Right renal cortex interstitium (tissue), 3 donors: ENCODE measurements at regions not wholly inside any gene's neighbourhood (a gene's known extent, or its start where the extent isn't known, plus 50 kb on each side); places are given as distances from the start of the nearest gene placed in this dataset.
A peak's percentile ranks its signal among the peaks of the same experiment; 100 is the strongest.

ENCODE experiments used
- DNase-seq, 3 donors: peaks; one replicate each; pipeline ENCODE4 v3.0.0-alpha.2; 2013; ENCODE audit warnings: low read depth in 3 of 3, low spot score in 2 of 3

DNA sequence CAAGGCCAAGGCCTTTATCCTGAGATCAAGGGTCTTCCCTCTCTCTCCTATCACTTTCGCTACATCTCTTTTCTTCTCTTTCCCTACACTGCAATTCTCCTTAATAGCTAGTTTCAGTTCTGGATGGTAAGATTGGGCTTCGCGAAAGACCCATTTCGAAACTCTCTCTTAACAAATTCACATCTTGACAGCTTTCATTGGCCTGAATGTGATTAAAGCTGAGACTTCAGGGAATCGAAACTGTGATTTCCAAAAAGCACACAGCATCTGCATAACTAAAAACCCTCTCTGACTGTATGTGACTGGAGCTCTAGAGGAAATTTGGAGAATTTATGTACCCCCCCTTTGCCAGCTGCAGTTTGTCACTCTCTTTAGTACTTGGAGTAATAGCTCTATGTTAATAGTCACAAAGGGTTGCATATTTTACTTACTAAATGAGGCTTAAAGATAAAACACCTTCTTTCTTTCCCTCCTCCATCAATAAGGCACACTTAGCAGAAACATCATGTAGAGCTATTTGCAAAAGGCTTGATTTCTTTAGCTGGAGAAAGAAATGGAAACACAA is 105.3 kb upstream of the FAM20A start:
- peak in 1 of 3 donors; percentile 41 for DNase-seq

DNA sequence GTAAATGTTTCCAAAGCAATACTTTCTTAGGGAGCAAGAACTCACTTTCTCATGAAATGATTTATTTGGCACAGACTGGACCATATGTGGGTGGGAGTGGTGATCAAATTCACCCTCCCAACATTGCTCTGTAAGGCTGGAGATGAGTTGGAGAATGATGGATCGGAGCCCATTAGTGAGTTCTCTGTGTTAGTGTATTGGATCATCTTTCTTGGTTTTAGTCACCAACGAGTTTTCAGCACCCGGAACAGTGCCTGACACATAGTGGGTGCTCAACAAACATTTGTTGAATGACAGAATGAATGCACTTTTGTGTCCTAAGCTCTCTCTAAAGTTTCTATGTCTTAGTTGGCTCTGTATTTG is 104.5 kb upstream of the FAM20A start:
- DNase-seq = no peak

DNA sequence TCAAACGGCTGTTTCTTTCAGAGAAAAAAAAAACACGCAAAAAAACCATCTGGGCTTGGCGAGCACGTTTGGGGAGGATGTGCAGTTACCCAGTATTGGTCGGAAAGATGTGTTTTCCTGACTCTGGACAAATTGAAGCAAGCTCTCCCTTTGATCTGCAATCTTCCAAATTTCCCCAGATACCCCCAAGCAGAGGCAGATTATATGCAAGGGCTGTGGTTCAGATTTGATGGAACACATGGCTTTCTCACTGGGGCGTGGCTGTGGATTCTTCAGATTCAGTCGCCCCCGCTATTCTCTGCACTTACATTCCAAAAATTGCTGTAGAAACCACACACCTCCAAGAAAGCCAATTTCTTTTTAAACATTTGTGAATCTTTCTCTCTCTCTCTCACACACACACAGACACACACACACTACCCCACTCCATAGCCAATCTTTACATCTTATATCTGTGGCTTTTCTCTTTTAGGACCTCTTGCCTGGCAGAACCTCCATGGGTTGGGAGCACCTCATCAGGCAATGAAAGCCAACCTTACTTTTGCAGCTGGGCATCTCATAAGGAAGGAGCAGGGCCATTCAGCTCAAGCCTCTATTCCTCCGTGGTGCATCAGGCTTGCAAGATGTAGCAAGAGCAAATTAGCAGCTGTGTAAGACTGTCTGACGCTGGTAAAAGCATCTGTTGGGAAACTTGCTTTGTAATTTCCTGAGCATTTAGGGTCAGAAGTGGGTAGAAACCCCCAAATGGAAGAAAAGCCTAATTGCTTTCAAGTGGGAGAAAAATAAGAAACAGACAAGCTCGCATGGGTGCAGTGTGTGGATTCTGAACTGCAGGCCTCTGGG is 103.9 kb upstream of the FAM20A start:
- no peak for DNase-seq

DNA sequence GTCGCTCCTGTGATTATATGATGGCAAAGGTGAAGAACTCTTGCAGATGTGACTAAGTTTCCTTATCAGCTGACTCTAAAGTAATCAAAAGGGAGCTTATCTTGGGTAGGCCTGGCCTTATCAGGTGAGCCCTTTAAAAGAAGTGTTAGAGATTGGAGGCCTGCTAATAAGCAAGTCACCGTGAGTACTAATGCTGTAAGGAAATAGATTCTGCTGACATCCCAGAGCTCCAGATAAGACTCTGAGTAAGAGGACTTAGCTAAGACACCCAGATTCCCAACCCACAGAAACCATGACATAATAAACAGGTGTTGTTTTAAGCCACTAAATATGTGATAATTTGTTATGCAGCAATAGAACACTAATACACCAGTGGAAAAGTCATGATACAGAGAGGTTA is 99.9 kb upstream of the FAM20A start:
- no peak for DNase-seq

DNA sequence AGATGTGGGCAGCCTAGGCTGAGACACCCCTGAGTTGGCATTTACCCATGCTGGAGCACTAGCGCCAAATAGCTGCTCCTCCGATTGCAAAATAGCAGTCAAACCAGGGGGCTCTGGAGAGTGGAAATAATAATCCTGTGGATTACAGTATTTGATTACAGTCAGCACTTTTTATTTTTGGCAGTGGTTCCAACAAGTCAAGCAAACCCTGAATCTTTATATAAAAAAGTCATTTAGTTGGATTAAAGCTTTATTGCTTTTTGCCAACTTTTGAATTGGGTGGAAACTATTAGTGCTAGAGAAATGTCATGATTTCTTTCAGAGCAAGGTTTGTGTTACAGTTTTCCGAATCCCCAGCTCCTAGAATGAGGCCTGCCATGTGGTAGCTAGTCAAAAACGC is 99.3 kb upstream of the FAM20A start:
- no peak for DNase-seq

DNA sequence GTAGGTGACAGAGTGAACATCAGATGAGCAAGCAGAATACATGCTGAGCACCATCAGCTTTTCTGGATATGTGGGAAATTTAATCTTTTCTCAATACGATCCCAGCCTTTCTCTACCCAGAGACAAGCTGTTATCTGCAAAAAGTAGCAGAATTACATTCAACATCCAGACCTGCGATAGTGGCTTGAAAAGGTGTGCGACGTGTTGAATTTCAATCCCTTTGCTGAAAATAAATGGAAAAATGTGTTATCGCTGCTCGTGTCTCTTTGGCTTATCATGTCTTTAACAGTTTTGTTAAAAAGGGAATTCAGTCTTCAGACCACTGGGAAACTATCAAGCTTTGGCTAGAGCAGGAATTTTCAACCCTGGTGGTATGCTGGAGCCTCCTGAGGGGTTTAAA is 98.8 kb upstream of the FAM20A start:
- DNase-seq = no peak

DNA sequence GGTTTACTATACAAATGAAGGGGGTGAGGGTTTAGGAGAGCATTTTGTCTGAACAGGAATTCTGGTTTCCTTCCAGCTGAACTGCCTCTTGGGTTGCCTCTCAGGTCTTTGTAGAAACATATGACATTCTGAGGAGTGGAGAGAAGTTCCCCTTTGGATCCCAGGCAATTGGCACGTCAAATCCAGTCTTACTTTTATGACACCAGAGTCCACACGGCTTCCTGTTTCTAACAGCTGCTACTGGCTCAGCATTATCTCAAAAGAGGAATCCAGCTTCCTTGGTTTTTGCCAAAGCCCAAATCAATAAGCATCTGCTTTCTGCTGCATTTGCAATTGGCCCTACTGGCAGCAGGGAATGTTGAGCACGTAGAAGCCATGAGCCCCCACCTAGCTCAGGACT is 97.6 kb upstream of the FAM20A start:
- no peak for DNase-seq

DNA sequence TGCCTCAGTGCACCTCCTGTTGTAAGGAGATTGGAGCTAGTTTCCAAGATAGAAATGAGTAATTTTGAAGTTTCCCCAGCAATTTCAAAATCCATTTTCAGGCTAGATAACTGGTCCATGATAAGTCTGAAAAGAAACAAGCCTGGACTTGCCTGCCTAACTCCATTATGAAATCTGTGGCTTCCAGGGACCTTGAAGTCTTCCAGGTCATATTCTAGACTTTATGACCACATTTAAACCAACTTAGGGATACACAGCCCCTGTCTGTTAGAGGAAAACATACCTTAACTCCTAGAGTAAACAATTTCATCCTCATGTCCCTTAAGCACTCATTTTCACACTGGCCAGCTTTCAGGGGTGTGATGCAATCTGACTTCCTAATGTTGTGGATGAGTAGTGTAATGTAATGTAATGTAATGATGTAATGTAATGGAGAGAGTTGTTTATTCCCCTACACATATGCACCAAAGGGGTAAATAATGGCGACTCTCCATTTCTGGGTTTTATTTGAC is 96.7 kb upstream of the FAM20A start:
- no peak for DNase-seq

DNA sequence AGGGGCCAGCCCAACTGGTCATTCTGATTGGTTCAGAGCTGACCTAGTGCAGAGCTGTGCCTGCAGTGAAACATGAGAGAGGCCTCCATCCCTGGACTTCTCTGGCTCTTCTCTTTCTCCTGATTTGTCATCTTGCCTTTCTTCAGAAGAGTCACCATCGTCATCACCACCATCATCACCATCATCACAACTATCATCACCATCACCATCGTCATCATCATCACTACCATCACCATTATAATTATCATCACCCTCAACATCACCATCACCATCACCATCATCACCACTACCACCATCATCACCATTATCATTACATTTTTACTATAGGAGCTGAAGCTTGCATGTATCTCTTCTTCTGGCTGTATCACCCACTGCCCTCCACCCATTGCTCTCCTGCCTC is 94.5 kb upstream of the FAM20A start:
- DNase-seq = no peak

DNA sequence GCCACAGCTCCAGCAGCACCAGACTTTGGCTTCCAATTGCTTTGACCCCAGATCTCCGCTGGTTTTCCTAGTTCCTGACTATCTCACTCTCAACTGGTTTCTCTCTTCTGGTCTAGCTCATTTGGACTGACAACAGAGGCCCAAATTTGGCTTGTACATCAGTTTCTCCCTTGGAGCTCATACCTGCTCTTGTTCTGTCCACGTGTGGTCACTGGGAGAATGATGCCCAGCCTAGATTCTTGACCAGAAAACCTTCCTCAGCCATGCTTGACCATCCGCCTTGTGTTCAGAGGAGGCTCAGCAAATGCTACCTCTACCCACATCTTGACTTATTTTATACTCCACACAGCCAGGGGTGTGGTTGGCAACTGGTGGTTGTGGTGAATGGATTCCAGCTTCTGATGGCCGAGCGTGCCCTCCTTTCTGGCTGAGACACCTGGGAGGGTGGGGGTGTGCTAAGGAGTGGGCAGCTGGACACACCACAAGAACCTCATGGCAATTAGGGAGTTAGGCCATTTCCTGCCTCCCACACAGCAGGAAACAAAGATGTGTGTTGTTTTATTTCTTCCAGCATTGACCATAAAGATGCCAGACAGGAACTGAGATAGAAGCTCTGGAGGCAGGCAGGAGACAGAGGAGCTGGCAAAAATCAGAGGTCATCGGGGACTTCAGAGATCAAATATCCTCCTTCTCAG is 93.8 kb upstream of the FAM20A start:
- no peak for DNase-seq

DNA sequence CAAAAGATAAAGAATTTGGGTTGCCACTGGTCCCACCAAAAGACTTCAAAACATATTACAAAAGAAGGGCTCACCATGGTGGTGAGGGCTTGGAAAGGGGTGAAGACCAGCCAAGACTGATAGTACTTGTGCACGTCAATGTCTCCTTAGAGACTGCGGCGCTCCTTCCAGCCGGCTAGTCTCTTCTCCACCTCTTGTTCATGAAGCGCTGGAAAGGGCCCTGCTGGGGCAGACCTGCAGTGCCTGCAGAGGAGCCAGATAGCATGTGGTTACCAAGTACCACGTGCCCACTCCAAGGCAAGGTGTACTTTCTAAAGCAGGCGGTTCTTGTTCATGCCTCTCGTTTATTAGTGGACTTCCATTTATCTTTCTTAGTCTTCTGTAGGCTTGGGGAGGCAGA is 92.7 kb upstream of the FAM20A start:
- DNase-seq = no peak

DNA sequence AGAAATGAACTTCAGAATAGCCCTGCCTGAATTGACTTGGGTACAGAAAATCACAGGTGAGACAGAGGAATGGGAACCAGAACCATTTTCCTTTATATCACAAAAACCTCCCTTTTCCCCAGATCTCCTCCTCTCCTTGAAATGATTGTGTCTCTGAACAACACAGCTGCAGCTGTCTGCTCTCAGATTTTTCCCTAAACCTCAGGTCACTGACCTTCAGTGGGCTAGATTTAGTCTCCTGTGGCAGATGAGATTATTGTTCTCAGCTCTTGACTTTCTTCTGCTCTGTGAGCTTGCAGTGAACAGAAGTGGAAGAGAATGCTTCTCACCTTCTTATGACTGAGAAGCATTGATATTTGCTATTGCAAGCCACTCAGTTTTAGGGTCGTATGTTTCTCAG is 92.3 kb upstream of the FAM20A start:
- DNase-seq = no peak

DNA sequence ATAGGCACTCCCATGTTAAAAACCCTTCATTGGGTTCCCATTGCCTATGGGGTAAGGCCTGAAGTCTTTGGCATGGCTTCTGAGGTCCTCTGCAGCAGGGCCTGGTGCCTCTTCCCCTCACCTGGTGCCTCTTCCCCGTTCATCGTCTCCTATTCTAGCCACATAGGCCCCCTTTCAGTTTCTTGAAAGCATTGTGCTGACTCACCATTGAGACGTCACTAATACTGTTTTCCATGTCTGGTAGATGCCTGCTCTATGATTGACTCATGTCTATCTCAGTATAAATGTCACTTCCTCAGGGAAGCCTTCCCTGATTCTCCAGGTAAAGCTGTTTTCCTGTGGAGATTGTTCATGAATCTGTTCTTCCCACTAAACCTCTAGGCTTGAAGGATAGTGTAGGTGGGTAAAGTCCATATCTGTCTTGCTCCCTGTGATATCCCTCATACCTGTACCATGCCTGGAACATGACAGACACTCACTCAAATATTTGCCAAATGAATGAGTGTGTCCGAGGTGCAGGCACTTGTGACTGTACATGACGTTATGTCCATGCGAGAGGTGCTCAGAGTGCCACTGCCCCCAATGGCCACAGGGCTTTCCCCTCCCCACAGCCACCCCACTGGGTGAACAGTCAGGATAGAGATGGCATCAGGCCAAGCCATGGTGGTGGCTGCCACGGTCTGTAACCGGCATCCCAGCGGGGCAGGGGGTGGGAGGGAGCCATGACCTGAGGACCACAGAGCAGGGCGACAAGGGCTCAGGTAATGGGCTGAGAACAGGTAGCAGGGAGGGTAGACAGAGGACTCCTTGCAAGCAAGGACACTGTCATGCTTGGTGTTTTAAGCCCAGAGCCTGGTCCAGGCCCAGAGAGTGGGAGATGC is 85.2 kb upstream of the FAM20A start:
- DNase-seq = no peak

DNA sequence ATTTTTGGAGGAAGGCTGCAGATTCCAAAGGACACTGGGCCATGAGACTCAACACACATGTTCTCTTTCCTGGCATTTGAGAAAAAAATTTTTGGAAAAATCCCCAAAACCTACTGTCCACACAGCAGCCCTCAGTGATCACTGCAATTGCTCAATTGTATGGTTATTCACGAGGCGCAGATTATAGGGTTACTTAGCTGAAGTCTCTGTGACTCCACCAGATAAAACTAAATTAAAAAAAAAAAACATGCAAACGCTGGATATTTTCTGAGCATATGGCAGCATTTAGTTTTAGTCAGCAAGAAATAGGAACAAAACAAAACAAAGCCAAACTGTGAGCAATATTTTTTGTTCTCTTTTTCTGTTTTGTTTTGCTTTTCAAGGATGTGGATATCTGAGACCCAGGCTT is 83.8 kb upstream of the FAM20A start:
- DNase-seq = no peak

DNA sequence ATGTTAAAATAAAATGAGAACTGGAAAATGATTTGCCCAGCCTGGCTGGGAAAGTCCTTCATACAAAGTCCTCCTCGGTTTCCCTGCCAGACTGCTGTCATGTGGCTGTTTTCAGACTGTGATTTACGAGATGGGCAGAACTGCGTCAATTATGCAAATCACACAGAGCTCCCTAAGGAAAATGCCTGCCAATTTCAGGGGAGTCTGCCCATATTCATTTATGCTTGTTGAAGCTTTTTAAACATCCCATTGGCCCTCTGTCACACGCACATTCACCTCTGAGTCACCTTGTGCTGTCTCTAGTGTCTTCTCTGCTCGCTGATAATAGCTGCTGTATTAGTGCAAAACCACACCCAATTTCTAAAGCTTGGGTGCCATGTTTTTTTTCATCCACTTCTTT is 81.7 kb upstream of the FAM20A start:
- DNase-seq = no peak

DNA sequence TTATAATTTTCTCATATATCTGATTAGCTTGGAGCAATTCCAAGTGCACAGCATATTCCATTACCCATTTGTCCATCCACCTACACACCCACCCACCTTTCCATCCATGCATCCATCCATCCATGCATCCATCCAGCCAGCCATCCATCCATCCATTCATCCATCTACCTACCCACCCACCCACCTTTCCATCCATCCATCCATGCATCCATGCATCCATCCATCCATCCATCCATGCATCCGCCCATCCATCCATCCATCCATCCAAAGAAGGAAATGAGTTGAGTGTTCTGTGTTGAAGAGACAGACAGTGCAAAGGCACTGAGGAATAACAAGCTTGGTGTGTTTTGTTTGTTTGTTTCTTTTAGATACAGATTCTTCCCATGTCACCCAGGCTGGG is 78.7 kb upstream of the FAM20A start:
- DNase-seq = no peak

DNA sequence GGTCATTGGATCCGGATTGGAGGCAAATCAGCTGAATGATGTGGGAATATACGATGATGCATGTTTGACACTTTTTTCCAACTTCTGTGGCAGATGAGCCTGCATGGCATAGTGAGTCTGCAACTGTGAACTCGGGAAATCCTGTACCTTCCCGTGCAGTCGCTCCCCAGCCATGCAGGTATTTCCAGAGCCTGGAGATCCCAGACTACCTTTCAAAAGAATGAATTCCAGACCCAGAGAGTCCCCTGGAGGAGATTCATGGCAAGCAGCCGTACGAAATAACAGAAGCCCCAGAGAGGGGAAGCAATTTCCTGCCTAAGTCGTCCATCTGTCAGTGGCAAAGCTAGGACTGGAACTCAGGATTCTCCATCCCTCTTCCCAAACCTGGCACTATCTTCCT is 75.7 kb upstream of the FAM20A start:
- no peak for DNase-seq

DNA sequence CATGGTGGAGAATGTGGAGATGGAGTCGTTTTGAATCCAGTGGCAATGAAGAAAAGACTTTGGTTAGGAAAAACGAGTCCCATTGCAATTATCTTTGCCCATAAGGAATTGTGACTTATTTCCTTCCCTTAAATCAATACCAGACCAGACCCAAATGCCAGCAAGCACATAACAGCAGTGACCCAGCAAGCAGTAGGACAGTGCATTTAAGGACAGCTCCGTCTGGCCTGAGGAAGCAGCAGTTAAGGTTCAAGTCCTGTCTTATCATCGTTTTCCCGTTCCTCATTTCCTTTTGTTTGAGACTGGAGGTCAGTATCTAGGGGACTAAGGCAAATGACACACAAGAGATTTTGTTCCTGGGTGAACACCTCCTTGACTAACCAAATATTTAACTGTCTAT is 74.6 kb upstream of the FAM20A start:
- no peak for DNase-seq

DNA sequence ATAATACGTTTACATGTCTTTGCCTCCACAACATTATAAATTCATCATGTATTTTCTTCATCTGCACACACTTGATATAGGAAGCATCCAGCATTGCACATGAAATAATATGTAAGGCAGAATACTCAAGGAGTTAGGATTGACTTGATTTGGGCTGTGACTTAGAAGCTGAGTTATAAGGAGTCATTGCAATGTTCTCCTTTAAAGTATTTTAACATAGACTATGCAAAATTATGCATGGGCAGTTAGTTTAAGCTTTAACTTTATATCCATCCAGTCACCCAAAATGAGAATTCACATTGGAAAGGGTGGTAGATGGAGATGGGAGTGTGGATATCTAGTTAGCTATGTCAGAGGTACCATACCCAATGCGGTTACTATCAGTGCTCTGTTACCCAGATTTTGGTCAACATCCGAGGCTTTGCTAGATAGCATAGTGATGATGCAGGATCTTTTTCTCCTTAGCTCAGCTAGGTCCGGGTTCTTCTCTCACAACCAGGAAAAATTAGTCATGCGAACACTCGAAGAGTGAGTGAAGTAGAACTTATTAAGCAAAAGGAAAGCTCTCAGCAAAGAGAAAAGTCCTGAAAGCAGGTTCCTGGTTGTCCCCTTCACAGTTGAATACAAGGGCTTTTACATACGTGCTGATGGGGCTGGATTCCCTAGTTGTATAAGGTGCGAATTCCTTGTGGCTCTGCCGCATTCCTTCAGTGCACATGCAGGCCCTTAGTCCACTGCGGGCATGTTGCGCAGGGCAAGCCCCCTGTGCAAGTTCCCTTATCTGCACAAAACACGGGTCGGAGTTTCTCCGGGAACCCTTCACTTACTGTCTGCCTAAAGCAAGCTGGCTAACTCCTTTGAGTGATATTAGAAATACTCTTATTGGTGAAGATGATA is 73.1 kb upstream of the FAM20A start:
- no peak for DNase-seq
